ENCODE measurements at regions not wholly inside any gene's neighbourhood (a gene's known extent, or its start where the extent isn't known, plus 50 kb on each side); places are given as distances from the start of the nearest gene placed in this dataset.

DNA sequence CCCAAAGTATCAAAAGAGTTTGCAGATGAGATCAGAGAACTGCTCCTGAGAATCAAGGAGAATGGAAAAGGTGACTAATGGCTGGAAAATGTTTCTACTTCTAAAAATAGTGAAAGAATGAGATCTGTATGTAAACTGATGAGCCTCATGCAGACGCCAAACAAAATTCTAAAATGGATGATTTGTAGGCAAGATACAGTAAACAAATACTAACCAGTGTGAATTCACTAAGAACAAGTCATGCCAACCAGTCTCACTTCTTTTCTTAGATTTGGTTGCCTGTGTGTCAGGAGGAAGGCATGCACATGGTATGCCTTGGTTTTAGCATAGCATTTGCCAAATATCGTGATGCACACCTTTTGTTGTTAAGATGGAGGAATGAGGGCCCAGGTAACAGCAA, 94.9 kb upstream of the PIK3CG start:
- intact Hi-C loops (cut with micrococcal nuclease), result no loop called here
- Mint-ChIP-seq H3K9me3 (peaks cover 0 to 8% (median 4%) of the 10 kb centered on the region in 7 donors), H3K36me3 (no peaks in the 10 kb centered on the region), H3K4me3 (no peak overlapping the region), H3K4me1 (peaks cover 14% of the 10 kb centered on the region), H3K27me3 (ENCODE audit: low read depth in 3 of 3) (peaks cover 0 to 1% (median 0%) of the 10 kb centered on the region in 3 donors), H3K27ac (no peak overlapping the region)
- H2AFZ ChIP-seq (ENCODE audit: insufficient read depth, low read depth, low read length, poor library complexity, severe bottlenecking), result peak overlapping the region; percentile 21
- H3K27ac ChIP-seq (ENCODE audit: low read depth in 1 of 2, low read length in 2 of 2), result no peak overlapping the region
- H3K4me3 ChIP-seq (replicated peaks in 1 of 3; ENCODE audit: low read depth in 2 of 3, low read length in 3 of 3), result no peak overlapping the region
- TF ChIP-seq, protein P1, sequence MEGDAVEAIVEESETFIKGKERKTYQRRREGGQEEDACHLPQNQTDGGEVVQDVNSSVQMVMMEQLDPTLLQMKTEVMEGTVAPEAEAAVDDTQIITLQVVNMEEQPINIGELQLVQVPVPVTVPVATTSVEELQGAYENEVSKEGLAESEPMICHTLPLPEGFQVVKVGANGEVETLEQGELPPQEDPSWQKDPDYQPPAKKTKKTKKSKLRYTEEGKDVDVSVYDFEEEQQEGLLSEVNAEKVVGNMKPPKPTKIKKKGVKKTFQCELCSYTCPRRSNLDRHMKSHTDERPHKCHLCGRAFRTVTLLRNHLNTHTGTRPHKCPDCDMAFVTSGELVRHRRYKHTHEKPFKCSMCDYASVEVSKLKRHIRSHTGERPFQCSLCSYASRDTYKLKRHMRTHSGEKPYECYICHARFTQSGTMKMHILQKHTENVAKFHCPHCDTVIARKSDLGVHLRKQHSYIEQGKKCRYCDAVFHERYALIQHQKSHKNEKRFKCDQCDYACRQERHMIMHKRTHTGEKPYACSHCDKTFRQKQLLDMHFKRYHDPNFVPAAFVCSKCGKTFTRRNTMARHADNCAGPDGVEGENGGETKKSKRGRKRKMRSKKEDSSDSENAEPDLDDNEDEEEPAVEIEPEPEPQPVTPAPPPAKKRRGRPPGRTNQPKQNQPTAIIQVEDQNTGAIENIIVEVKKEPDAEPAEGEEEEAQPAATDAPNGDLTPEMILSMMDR (IDR thresholded peaks at IDR 0.05), result no peak
- H3K4me2 ChIP-seq (replicated peaks; ENCODE audit: extremely low read depth, low read length, poor library complexity, severe bottlenecking), result no peak overlapping the region
- H4K20me1 ChIP-seq (ENCODE audit: insufficient read depth, low read length), result no peaks in the 10 kb centered on the region
- no peaks in the 10 kb centered on the region for H3K79me2 ChIP-seq (ENCODE audit: insufficient read depth, low read length)
- H3K9ac ChIP-seq (ENCODE audit: insufficient read depth, low read length, poor library complexity, severe bottlenecking), result no peak overlapping the region
- peaks cover 10 to 11% of the 10 kb centered on the region in 2 donors for H3K4me1 ChIP-seq (ENCODE audit: control insufficient read depth in 1 of 2, insufficient read depth in 2 of 2, low read length in 2 of 2)
- no peak for DNase-seq
- peaks cover 0 to 5% of the 10 kb centered on the region in 2 donors for H3K9me3 ChIP-seq (replicated peaks in 1 of 2; ENCODE audit: control insufficient read depth in 1 of 2, insufficient read depth in 1 of 2, low read length in 2 of 2)
- no peaks in the 10 kb centered on the region for H3K27me3 ChIP-seq (ENCODE audit: control insufficient read depth in 2 of 2, insufficient read depth in 2 of 2, low read length in 2 of 2)
- no CpG with 5 or more reads among the region's 2 CpGs for WGBS (ENCODE audit: insufficient coverage)
- no peaks in the 10 kb centered on the region for H3K36me3 ChIP-seq (replicated peaks in 1 of 2; ENCODE audit: control insufficient read depth in 1 of 2, insufficient read depth in 2 of 2, low read length in 2 of 2)

DNA sequence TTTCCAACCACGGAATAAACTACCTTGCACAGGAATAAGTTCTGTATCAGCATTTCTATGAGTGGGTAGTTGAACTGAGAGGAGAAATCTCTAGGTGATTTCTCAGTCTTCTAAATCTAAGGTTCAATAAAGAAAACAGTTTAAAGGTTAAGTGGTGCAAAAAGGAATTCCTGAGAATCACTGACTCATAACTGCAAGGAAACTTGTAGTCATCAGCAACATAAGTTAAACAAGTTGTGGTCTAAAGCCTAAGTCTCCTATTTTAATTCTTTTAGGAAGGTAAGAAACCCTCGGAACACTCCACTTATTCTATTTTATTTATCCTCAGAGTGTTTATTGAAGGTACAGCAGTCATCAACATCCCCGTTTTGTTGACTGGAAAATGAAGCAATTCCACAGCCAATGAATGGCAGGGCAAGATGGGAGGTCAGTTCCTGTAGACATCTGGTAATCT, 92.4 kb upstream of the PIK3CG start:
- Mint-ChIP-seq H3K9me3 (peaks cover 4 to 15% (median 8%) of the 10 kb centered on the region in 7 donors), H3K36me3 (no peaks in the 10 kb centered on the region), H3K27me3 (ENCODE audit: low read depth in 3 of 3) (peaks cover 0 to 1% (median 0%) of the 10 kb centered on the region in 3 donors), H3K4me3 (no peak overlapping the region), H3K27ac (no peak overlapping the region), H3K4me1 (peaks cover 18% of the 10 kb centered on the region)
- H3K27me3 ChIP-seq (ENCODE audit: control insufficient read depth in 2 of 2, insufficient read depth in 2 of 2, low read length in 2 of 2), result no peaks in the 10 kb centered on the region
- DNase-seq, result no peak
- TF ChIP-seq, protein P1 (IDR thresholded peaks at IDR 0.05), result no peak
- H3K4me3 ChIP-seq (replicated peaks in 1 of 3; ENCODE audit: low read depth in 2 of 3, low read length in 3 of 3), result no peak overlapping the region
- H3K4me2 ChIP-seq (replicated peaks; ENCODE audit: extremely low read depth, low read length, poor library complexity, severe bottlenecking), result no peak overlapping the region
- H3K9ac ChIP-seq (ENCODE audit: insufficient read depth, low read length, poor library complexity, severe bottlenecking), result no peak overlapping the region
- H3K9me3 ChIP-seq (replicated peaks in 1 of 2; ENCODE audit: control insufficient read depth in 1 of 2, insufficient read depth in 1 of 2, low read length in 2 of 2), result peaks cover 0 to 5% of the 10 kb centered on the region in 2 donors
- WGBS (ENCODE audit: insufficient coverage), result no CpG with 5 or more reads among the region's 3 CpGs
- H3K36me3 ChIP-seq (replicated peaks in 1 of 2; ENCODE audit: control insufficient read depth in 1 of 2, insufficient read depth in 2 of 2, low read length in 2 of 2), result no peaks in the 10 kb centered on the region
- no peaks in the 10 kb centered on the region for H3K79me2 ChIP-seq (ENCODE audit: insufficient read depth, low read length)
- no peaks in the 10 kb centered on the region for H4K20me1 ChIP-seq (ENCODE audit: insufficient read depth, low read length)
- no peak overlapping the region for H3K27ac ChIP-seq (ENCODE audit: low read depth in 1 of 2, low read length in 2 of 2)
- H3K4me1 ChIP-seq (ENCODE audit: control insufficient read depth in 1 of 2, insufficient read depth in 2 of 2, low read length in 2 of 2), result peaks cover 7 to 11% of the 10 kb centered on the region in 2 donors
- H2AFZ ChIP-seq (ENCODE audit: insufficient read depth, low read depth, low read length, poor library complexity, severe bottlenecking), result no peak overlapping the region
- intact Hi-C loops (cut with micrococcal nuclease), result no loop called here
